ENCODE measurements at regions not wholly inside any gene's neighbourhood (a gene's known extent, or its start where the extent isn't known, plus 50 kb on each side); places are given as distances from the start of the nearest gene placed in this dataset.
"Not testable (repeated sequence)": the region's sequence is repeated elsewhere in the genome, so short reads cannot be mapped to it uniquely, and the experiment has no call there.

DNA sequence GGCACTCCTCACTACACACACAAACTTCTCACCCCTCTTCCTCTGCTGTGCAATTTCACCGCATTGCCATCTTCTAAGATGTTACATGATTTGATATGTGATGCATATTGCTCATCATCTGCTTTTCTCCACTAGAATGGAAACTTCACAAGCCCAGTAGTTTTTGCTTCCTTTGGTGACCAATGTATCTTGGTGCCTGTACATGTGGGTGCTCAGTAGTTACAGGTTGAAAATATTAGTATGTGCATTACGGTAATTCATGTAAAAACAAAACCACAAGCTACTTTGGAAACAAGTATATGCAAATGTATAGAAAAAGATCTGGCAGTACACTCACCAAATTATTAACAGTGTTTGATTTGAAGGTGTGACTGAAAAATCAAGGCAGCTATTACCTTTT, 522.4 kb downstream of the TTLL7 start:
- H3K4me1 ChIP-seq (ENCODE audit: control insufficient read depth, insufficient read depth, low read length); H3K27me3 ChIP-seq (ENCODE audit: control insufficient read depth, insufficient read depth, low read length); H3K27ac ChIP-seq (ENCODE audit: low read length); H3K4me3 ChIP-seq (ENCODE audit: low read length); H3K9me3 ChIP-seq (ENCODE audit: control insufficient read depth, low read depth, low read length); DNase-seq; H3K36me3 ChIP-seq (ENCODE audit: control insufficient read depth, insufficient read depth, low read length): not testable (repeated sequence)
- no CpG with 5 or more reads among the region's 2 CpGs for WGBS (ENCODE audit: insufficient coverage, low lambda C conversion rate)

- H3K9me3 ChIP-seq (ENCODE audit: control insufficient read depth, low read depth, low read length); H3K27ac ChIP-seq (ENCODE audit: low read length); H3K36me3 ChIP-seq (ENCODE audit: control insufficient read depth, insufficient read depth, low read length); H3K27me3 ChIP-seq (ENCODE audit: control insufficient read depth, insufficient read depth, low read length); H3K4me1 ChIP-seq (ENCODE audit: control insufficient read depth, insufficient read depth, low read length); DNase-seq; H3K4me3 ChIP-seq (ENCODE audit: low read length): not testable (repeated sequence)
- WGBS (ENCODE audit: insufficient coverage, low lambda C conversion rate) = 100% methylated on average over 1 of the region's 3 CpGs
These were observed 524.0 kb downstream of the TTLL7 start for GRCh38 chr1:83474946-83475345.

DNA sequence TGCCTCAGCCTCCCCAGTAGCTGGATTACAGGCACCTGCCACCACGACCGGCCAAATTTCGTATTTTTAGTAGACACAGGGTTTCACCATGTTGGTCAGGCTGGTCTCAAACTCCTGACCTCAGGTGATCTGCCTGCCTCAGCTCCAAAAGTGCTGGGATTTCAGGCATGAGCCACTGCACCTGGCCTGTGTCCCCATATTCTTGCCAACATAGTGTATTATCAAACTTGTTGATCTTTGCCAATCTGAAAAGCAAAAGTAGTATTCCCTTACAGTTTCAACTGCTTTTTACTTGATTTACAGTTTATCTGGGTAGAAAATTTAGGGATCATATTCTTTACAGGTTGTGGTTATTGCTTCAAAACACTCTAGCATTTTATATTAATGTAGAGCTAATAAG, 524.9 kb downstream of the TTLL7 start:
- no CpG with 5 or more reads among the region's 3 CpGs for WGBS (ENCODE audit: insufficient coverage, low lambda C conversion rate)
- H3K4me3 ChIP-seq (ENCODE audit: low read length); H3K36me3 ChIP-seq (ENCODE audit: control insufficient read depth, insufficient read depth, low read length); H3K4me1 ChIP-seq (ENCODE audit: control insufficient read depth, insufficient read depth, low read length); H3K9me3 ChIP-seq (ENCODE audit: control insufficient read depth, low read depth, low read length); H3K27me3 ChIP-seq (ENCODE audit: control insufficient read depth, insufficient read depth, low read length); H3K27ac ChIP-seq (ENCODE audit: low read length); DNase-seq: not testable (repeated sequence)

DNA sequence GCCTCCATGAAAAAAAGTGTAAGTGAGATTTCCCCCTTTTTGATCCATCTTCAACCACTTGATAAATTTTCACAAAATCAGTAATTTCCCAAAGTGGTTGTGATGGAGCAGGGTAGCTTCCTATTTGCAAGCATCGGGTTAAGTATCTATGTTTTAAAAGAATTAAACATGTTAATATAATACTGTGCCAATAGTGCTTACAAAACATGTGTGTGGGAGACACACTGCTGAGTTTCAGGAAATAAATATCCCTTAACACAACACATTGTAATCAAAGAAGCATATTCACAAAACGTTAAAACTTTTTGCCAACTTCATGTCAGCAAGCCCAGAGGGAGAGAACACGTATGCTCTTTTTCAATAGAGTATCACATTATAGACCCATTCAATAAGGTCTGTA, 526.9 kb downstream of the TTLL7 start:
- H3K36me3 ChIP-seq (ENCODE audit: control insufficient read depth, insufficient read depth, low read length); H3K27ac ChIP-seq (ENCODE audit: low read length); H3K27me3 ChIP-seq (ENCODE audit: control insufficient read depth, insufficient read depth, low read length); DNase-seq; H3K4me1 ChIP-seq (ENCODE audit: control insufficient read depth, insufficient read depth, low read length); H3K4me3 ChIP-seq (ENCODE audit: low read length); H3K9me3 ChIP-seq (ENCODE audit: control insufficient read depth, low read depth, low read length): not testable (repeated sequence)
- WGBS (ENCODE audit: insufficient coverage, low lambda C conversion rate) = no CpG with 5 or more reads among the region's 3 CpGs

GRCh38 chr1:83471272-83471671, 527.7 kb downstream of the TTLL7 start:
- not testable (repeated sequence) for H3K4me3 ChIP-seq (ENCODE audit: low read length); H3K4me1 ChIP-seq (ENCODE audit: control insufficient read depth, insufficient read depth, low read length); H3K27ac ChIP-seq (ENCODE audit: low read length); DNase-seq; H3K9me3 ChIP-seq (ENCODE audit: control insufficient read depth, low read depth, low read length); H3K36me3 ChIP-seq (ENCODE audit: control insufficient read depth, insufficient read depth, low read length); H3K27me3 ChIP-seq (ENCODE audit: control insufficient read depth, insufficient read depth, low read length)
- no CpG with 5 or more reads among the region's 1 CpG for WGBS (ENCODE audit: insufficient coverage, low lambda C conversion rate)

GRCh38 chr1:83468336-83468735, 530.6 kb downstream of the TTLL7 start:
- H3K9me3 ChIP-seq (ENCODE audit: control insufficient read depth, low read depth, low read length); H3K4me1 ChIP-seq (ENCODE audit: control insufficient read depth, insufficient read depth, low read length); H3K36me3 ChIP-seq (ENCODE audit: control insufficient read depth, insufficient read depth, low read length); DNase-seq; H3K27ac ChIP-seq (ENCODE audit: low read length); H3K4me3 ChIP-seq (ENCODE audit: low read length); H3K27me3 ChIP-seq (ENCODE audit: control insufficient read depth, insufficient read depth, low read length): not testable (repeated sequence)
- no CpG with 5 or more reads among the region's 4 CpGs for WGBS (ENCODE audit: insufficient coverage, low lambda C conversion rate)

GRCh38 chr1:83457735-83458248, 541.1 kb downstream of the TTLL7 start:
- H3K36me3 ChIP-seq (ENCODE audit: control insufficient read depth, insufficient read depth, low read length); H3K27me3 ChIP-seq (ENCODE audit: control insufficient read depth, insufficient read depth, low read length); H3K9me3 ChIP-seq (ENCODE audit: control insufficient read depth, low read depth, low read length); H3K27ac ChIP-seq (ENCODE audit: low read length); H3K4me3 ChIP-seq (ENCODE audit: low read length); DNase-seq; H3K4me1 ChIP-seq (ENCODE audit: control insufficient read depth, insufficient read depth, low read length): not testable (repeated sequence)
- WGBS (ENCODE audit: insufficient coverage, low lambda C conversion rate) = no CpG with 5 or more reads among the region's 1 CpG

GRCh38 chr1:83457281-83457680, 541.7 kb downstream of the TTLL7 start:
- H3K27ac ChIP-seq (ENCODE audit: low read length); H3K4me3 ChIP-seq (ENCODE audit: low read length); DNase-seq; H3K27me3 ChIP-seq (ENCODE audit: control insufficient read depth, insufficient read depth, low read length); H3K4me1 ChIP-seq (ENCODE audit: control insufficient read depth, insufficient read depth, low read length); H3K9me3 ChIP-seq (ENCODE audit: control insufficient read depth, low read depth, low read length); H3K36me3 ChIP-seq (ENCODE audit: control insufficient read depth, insufficient read depth, low read length): not testable (repeated sequence)
- WGBS (ENCODE audit: insufficient coverage, low lambda C conversion rate) = 75% methylated on average over 1 of the region's 2 CpGs

GRCh38 chr1:83455753-83456152, 543.2 kb downstream of the TTLL7 start:
- H3K27me3 ChIP-seq (ENCODE audit: control insufficient read depth, insufficient read depth, low read length); H3K9me3 ChIP-seq (ENCODE audit: control insufficient read depth, low read depth, low read length); DNase-seq; H3K36me3 ChIP-seq (ENCODE audit: control insufficient read depth, insufficient read depth, low read length); H3K4me1 ChIP-seq (ENCODE audit: control insufficient read depth, insufficient read depth, low read length); H3K27ac ChIP-seq (ENCODE audit: low read length); H3K4me3 ChIP-seq (ENCODE audit: low read length): not testable (repeated sequence)
- WGBS (ENCODE audit: insufficient coverage, low lambda C conversion rate) = no CpG with 5 or more reads among the region's 1 CpG

DNA sequence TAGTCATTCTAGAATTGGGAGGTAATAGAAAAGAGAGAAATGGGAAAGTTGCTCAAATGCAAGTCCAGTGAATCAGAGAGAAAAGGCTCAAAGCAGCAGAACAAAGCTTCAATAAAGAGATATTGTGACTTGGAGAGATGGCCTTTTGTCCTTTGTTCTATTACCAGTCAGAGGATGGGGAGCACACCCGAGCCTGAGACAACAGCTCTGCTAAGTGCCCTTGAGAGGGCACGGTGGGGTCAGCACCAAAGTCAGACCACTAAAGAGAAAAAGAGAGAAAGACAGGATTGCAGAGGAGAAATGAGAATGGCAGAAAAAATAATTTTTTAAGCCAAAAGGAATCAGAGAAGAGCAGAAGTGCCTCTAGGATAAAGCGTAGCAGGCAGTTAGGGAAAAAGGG, 553.1 kb downstream of the TTLL7 start:
- not testable (repeated sequence) for H3K27ac ChIP-seq (ENCODE audit: low read length); H3K4me1 ChIP-seq (ENCODE audit: control insufficient read depth, insufficient read depth, low read length); H3K36me3 ChIP-seq (ENCODE audit: control insufficient read depth, insufficient read depth, low read length); H3K9me3 ChIP-seq (ENCODE audit: control insufficient read depth, low read depth, low read length); DNase-seq; H3K4me3 ChIP-seq (ENCODE audit: low read length); H3K27me3 ChIP-seq (ENCODE audit: control insufficient read depth, insufficient read depth, low read length)
- WGBS (ENCODE audit: insufficient coverage, low lambda C conversion rate) = no CpG with 5 or more reads among the region's 3 CpGs

DNA sequence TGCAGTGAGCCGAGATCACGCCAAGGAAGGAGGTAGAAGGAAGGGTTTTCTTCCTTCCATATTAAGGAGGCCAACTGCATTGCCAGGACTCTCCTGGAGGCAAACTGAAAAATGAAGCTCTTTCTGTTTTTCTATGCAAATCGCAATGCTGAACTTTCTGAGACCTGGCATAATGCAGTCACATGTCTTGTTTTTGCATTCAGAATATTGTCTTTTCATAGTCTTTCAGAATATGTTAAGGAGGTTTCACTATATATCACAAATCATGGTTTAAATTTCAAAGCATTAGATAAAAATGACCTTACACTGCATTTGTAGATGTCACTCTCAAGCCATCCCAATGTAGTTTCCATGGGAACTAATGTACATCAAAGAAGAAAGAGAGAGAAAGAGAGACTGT, 556.5 kb downstream of the TTLL7 start:
- no CpG with 5 or more reads among the region's 3 CpGs for WGBS (ENCODE audit: insufficient coverage, low lambda C conversion rate)
- H3K9me3 ChIP-seq (ENCODE audit: control insufficient read depth, low read depth, low read length); H3K27ac ChIP-seq (ENCODE audit: low read length): not testable (repeated sequence)

More for the DNA sequence above, 556.5 kb downstream of the TTLL7 start:
- H3K27me3 ChIP-seq (ENCODE audit: control insufficient read depth, insufficient read depth, low read length); H3K4me3 ChIP-seq (ENCODE audit: low read length); H3K4me1 ChIP-seq (ENCODE audit: control insufficient read depth, insufficient read depth, low read length); H3K36me3 ChIP-seq (ENCODE audit: control insufficient read depth, insufficient read depth, low read length); DNase-seq: not testable (repeated sequence)
